ENCODE measurements at regions not wholly inside any gene's neighbourhood (a gene's known extent, or its start where the extent isn't known, plus 50 kb on each side); places are given as distances from the start of the nearest gene placed in this dataset.
"Not testable (repeated sequence)": the region's sequence is repeated elsewhere in the genome, so short reads cannot be mapped to it uniquely, and the experiment has no call there.

DNA sequence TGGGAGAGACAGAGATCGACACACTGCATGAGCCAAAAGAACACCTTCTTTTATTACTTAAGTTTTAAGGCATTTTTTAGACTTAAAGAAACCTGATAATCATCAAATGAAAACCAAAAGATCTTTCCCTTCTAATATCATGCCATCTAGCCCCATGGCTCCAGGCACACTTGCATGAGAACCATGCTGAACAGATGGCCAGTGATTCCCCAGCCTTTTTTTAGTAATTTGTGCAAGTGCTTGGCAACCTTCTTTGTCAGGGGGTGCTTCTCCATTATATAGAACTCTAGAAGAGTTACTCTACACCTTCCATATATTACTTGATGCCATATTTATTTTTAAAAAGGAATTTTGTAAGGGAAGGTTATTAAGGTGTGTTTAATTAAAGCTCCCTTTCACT lies 182.2 kb upstream of the TEX13C start:
- Histone ChIP-seq H3K4me3 (ENCODE audit: insufficient read depth, low read depth, low read length, poor library complexity, severe bottlenecking) (no peak overlapping the region), H3K36me3 (ENCODE audit: control insufficient read depth, insufficient read depth, low read length) (no peaks in the 10 kb centered on the region), H3K27me3 (replicated peaks; ENCODE audit: control insufficient read depth, insufficient read depth, low read length, poor library complexity, severe bottlenecking) (no peaks in the 10 kb centered on the region), H3K4me1 (ENCODE audit: control insufficient read depth, insufficient read depth, low read length, poor library complexity, severe bottlenecking) (no peaks in the 10 kb centered on the region), H3K9me3 (ENCODE audit: control insufficient read depth, low read length) (no peaks in the 10 kb centered on the region), H3K27ac (ENCODE audit: insufficient read depth, low read length, poor library complexity, severe bottlenecking) (no peak overlapping the region)
- DNase-seq = no peak

GRCh38 chrX:125150231-125150630 lies 169.4 kb upstream of the TEX13C start:
- H3K36me3 ChIP-seq (ENCODE audit: control insufficient read depth, insufficient read depth, low read length) = no peaks in the 10 kb centered on the region
- no peak overlapping the region for H3K4me3 ChIP-seq (ENCODE audit: insufficient read depth, low read depth, low read length, poor library complexity, severe bottlenecking)
- no peak overlapping the region for H3K27ac ChIP-seq (ENCODE audit: insufficient read depth, low read length, poor library complexity, severe bottlenecking)
- no peaks in the 10 kb centered on the region for H3K9me3 ChIP-seq (ENCODE audit: control insufficient read depth, low read length)
- no peak for DNase-seq
- no peaks in the 10 kb centered on the region for H3K27me3 ChIP-seq (replicated peaks; ENCODE audit: control insufficient read depth, insufficient read depth, low read length, poor library complexity, severe bottlenecking)
- no peaks in the 10 kb centered on the region for H3K4me1 ChIP-seq (ENCODE audit: control insufficient read depth, insufficient read depth, low read length, poor library complexity, severe bottlenecking)

GRCh38 chrX:125151146-125151545 lies 168.5 kb upstream of the TEX13C start:
- no peak for DNase-seq

DNA sequence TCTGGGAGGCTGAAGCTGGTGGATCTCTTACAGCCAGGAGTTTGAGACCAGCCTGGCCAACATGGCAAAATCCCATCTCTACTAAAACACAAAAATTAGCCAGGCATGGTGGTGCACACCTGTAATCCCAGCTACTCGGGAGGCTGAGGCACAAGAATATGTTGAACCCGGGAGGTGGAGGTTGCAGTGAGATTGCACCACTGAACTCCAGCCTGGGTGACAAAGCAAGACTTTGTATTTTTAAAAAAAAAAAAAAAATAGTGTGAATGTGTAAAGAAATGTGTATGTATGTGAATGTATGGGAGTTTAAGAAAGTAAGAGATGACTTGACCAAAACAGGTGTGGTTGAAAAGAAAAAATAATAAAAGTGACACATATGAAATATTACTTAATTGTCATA lies 167.7 kb upstream of the TEX13C start:
- Histone ChIP-seq H3K36me3 (ENCODE audit: control insufficient read depth, insufficient read depth, low read length) (no peaks in the 10 kb centered on the region), H3K4me1 (ENCODE audit: control insufficient read depth, insufficient read depth, low read length, poor library complexity, severe bottlenecking) (no peaks in the 10 kb centered on the region), H3K4me3 (ENCODE audit: insufficient read depth, low read depth, low read length, poor library complexity, severe bottlenecking) (no peak overlapping the region), H3K27ac (ENCODE audit: insufficient read depth, low read length, poor library complexity, severe bottlenecking) (no peak overlapping the region), H3K27me3 (replicated peaks; ENCODE audit: control insufficient read depth, insufficient read depth, low read length, poor library complexity, severe bottlenecking) (no peaks in the 10 kb centered on the region), H3K9me3 (ENCODE audit: control insufficient read depth, low read length) (no peaks in the 10 kb centered on the region)
- DNase-seq = no peak

More at GRCh38 chrX:125151146-125151545, 168.5 kb upstream of the TEX13C start:
- Histone ChIP-seq H3K27ac (ENCODE audit: insufficient read depth, low read length, poor library complexity, severe bottlenecking) (no peak overlapping the region), H3K9me3 (ENCODE audit: control insufficient read depth, low read length) (no peaks in the 10 kb centered on the region), H3K27me3 (replicated peaks; ENCODE audit: control insufficient read depth, insufficient read depth, low read length, poor library complexity, severe bottlenecking) (no peaks in the 10 kb centered on the region), H3K4me1 (ENCODE audit: control insufficient read depth, insufficient read depth, low read length, poor library complexity, severe bottlenecking) (no peaks in the 10 kb centered on the region), H3K4me3 (ENCODE audit: insufficient read depth, low read depth, low read length, poor library complexity, severe bottlenecking) (no peak overlapping the region), H3K36me3 (ENCODE audit: control insufficient read depth, insufficient read depth, low read length) (no peaks in the 10 kb centered on the region)

DNA sequence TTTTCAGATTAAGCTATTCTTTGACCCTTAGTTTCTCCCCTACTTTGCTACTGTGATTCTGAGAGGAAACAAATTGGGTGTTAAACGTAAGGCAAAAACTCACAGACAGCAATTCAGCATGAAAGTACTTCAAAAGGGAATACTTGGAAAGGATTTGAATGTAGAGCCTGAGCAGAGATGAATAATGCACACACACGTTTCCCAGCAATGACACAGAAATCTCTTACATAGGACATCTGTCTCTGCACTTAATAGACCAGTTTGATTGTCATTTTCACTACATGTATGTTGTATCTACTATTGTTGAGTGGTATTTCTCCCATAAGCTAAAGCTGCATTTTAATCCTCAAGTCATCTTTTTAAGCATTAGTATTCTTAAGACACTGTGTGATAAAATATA lies 166.1 kb upstream of the TEX13C start:
- Histone ChIP-seq H3K27ac (ENCODE audit: insufficient read depth, low read length, poor library complexity, severe bottlenecking) (no peak overlapping the region), H3K4me1 (ENCODE audit: control insufficient read depth, insufficient read depth, low read length, poor library complexity, severe bottlenecking) (no peaks in the 10 kb centered on the region), H3K36me3 (ENCODE audit: control insufficient read depth, insufficient read depth, low read length) (no peaks in the 10 kb centered on the region), H3K9me3 (ENCODE audit: control insufficient read depth, low read length) (no peaks in the 10 kb centered on the region), H3K27me3 (replicated peaks; ENCODE audit: control insufficient read depth, insufficient read depth, low read length, poor library complexity, severe bottlenecking) (no peaks in the 10 kb centered on the region), H3K4me3 (ENCODE audit: insufficient read depth, low read depth, low read length, poor library complexity, severe bottlenecking) (no peak overlapping the region)
- no peak for DNase-seq

DNA sequence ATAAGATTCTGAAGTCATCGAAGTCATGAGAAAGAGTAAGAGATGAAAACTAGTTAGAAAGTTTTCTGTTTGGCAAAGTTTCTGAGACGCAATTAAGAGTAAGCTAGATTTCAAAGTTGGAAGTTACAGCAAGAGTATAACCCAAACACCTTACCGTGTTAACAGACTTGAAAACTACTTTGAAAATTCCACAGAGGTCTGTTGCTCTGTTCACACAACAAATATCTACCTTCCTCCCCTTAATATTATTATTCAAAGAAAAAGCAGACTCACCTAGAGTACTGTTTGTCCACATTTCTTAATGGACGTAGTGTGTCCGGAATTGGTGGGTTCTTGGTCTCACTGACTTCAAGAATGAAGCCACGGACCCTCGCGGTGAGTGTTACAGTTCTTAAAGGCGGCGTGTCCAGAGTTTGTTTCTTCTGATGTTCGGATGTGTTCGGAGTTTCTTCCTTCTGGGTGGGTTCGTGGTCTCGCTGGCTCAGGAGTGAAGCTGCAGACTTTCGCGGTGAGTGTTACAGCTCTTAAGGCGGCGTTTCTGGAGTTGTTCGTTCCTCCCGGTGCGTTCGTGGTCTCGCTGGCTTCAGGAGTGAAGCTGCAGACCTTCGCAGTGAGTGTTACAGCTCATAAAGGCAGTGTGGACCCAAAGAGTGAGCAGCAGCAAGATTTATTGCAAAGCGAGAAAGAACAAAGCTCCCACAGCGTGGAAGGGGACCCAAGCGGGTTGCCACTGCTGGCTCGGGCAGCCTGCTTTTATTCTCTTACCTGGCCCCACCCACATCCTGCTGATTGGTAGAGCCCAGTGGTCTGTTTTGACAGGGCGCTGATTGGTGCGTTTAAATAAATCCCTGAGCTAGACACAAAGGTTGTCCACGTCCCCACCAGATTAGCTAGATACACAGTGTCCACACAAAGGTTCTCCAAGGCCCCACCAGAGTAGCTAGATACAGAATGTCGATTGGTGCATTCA lies 165.1 kb upstream of the TEX13C start:
- not testable (repeated sequence) for H3K4me3 ChIP-seq (ENCODE audit: insufficient read depth, low read depth, low read length, poor library complexity, severe bottlenecking); H3K27ac ChIP-seq (ENCODE audit: insufficient read depth, low read length, poor library complexity, severe bottlenecking); H3K9me3 ChIP-seq (ENCODE audit: control insufficient read depth, low read length); DNase-seq; H3K27me3 ChIP-seq (replicated peaks; ENCODE audit: control insufficient read depth, insufficient read depth, low read length, poor library complexity, severe bottlenecking); H3K4me1 ChIP-seq (ENCODE audit: control insufficient read depth, insufficient read depth, low read length, poor library complexity, severe bottlenecking); H3K36me3 ChIP-seq (ENCODE audit: control insufficient read depth, insufficient read depth, low read length)

DNA sequence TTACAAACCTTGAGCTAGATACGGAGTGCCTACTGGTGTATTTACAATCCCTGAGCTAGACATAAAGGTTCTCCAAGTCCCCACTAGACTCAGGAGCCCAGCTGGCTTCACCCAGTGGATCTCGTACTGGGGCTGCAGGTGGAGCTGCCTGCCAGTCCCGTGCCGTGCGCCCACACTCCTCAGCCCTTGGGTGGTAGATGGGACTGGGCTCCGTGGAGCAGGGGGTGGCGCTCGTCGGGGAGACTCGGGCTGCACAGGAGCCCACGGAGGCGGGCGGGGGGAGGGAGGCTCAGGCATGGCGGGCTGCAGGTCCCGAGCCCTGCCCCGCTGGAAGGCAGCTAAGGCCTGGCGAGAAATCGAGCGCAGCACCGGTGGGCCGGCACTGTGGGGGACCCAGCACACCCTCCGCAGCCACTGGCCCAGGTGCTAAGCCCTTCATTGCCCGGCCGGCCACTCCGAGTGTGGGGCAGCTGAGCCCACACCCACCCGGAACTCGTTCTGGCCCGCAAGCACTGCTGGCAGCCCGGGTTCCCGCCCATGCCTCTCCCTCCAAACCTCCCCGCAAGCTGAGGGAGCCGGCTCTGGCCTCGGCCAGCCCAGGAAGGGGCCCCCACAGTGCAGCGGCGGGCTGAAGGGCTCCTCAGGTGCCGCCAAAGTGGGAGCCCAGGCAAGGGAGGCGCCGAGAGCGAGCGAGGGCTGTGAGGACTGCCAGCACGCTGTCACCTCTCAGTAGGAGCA lies 164.2 kb upstream of the TEX13C start:
- H3K4me1 ChIP-seq (ENCODE audit: control insufficient read depth, insufficient read depth, low read length, poor library complexity, severe bottlenecking); H3K27ac ChIP-seq (ENCODE audit: insufficient read depth, low read length, poor library complexity, severe bottlenecking); DNase-seq; H3K27me3 ChIP-seq (replicated peaks; ENCODE audit: control insufficient read depth, insufficient read depth, low read length, poor library complexity, severe bottlenecking); H3K4me3 ChIP-seq (ENCODE audit: insufficient read depth, low read depth, low read length, poor library complexity, severe bottlenecking); H3K9me3 ChIP-seq (ENCODE audit: control insufficient read depth, low read length); H3K36me3 ChIP-seq (ENCODE audit: control insufficient read depth, insufficient read depth, low read length): not testable (repeated sequence)

GRCh38 chrX:125170459-125170858 lies 149.2 kb upstream of the TEX13C start:
- no peak overlapping the region for H3K4me3 ChIP-seq (ENCODE audit: insufficient read depth, low read depth, low read length, poor library complexity, severe bottlenecking)
- H3K4me1 ChIP-seq (ENCODE audit: control insufficient read depth, insufficient read depth, low read length, poor library complexity, severe bottlenecking) = no peaks in the 10 kb centered on the region
- H3K9me3 ChIP-seq (ENCODE audit: control insufficient read depth, low read length) = no peaks in the 10 kb centered on the region
- H3K27me3 ChIP-seq (replicated peaks; ENCODE audit: control insufficient read depth, insufficient read depth, low read length, poor library complexity, severe bottlenecking) = no peaks in the 10 kb centered on the region
- no peak for DNase-seq
- no peaks in the 10 kb centered on the region for H3K36me3 ChIP-seq (ENCODE audit: control insufficient read depth, insufficient read depth, low read length)
- no peak overlapping the region for H3K27ac ChIP-seq (ENCODE audit: insufficient read depth, low read length, poor library complexity, severe bottlenecking)

- Histone ChIP-seq H3K27ac (ENCODE audit: insufficient read depth, low read length, poor library complexity, severe bottlenecking) (no peak overlapping the region), H3K27me3 (replicated peaks; ENCODE audit: control insufficient read depth, insufficient read depth, low read length, poor library complexity, severe bottlenecking) (no peaks in the 10 kb centered on the region), H3K4me1 (ENCODE audit: control insufficient read depth, insufficient read depth, low read length, poor library complexity, severe bottlenecking) (no peaks in the 10 kb centered on the region), H3K4me3 (ENCODE audit: insufficient read depth, low read depth, low read length, poor library complexity, severe bottlenecking) (no peak overlapping the region), H3K9me3 (ENCODE audit: control insufficient read depth, low read length) (no peaks in the 10 kb centered on the region), H3K36me3 (ENCODE audit: control insufficient read depth, insufficient read depth, low read length) (no peaks in the 10 kb centered on the region)
- no peak for DNase-seq
Observed at GRCh38 chrX:125172531-125172930, 147.1 kb upstream of the TEX13C start.

DNA sequence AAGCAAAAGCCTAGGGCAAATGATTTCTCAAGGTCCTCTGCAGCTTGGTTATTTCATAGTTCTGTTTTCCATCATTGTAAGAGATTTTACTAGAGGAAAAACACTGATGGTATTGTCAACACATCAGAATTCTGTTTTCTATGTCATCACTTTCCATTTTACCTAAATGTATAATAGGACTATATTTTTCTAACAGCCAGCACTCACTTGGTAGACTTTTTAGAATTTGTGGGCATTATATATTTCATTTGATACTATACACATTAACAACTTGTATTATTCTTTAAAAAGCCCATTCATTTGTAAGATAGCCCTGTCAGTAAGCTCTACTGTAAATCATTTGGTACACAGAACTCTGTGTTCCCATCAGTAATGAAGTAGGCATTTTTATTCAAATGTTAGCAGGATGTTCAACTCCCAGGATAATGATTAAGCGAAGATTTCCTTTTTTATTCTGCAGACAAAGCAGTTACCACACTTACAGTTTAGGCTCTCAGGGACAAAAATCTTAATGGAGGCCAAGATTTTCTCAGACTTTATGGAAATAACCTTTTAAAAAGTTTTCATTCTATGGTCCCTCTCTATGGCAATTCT lies 143.6 kb upstream of the TEX13C start:
- Histone ChIP-seq H3K4me3 (ENCODE audit: insufficient read depth, low read depth, low read length, poor library complexity, severe bottlenecking) (no peak overlapping the region), H3K9me3 (ENCODE audit: control insufficient read depth, low read length) (no peaks in the 10 kb centered on the region), H3K4me1 (ENCODE audit: control insufficient read depth, insufficient read depth, low read length, poor library complexity, severe bottlenecking) (no peaks in the 10 kb centered on the region), H3K27ac (ENCODE audit: insufficient read depth, low read length, poor library complexity, severe bottlenecking) (no peak overlapping the region), H3K27me3 (replicated peaks; ENCODE audit: control insufficient read depth, insufficient read depth, low read length, poor library complexity, severe bottlenecking) (no peaks in the 10 kb centered on the region), H3K36me3 (ENCODE audit: control insufficient read depth, insufficient read depth, low read length) (no peaks in the 10 kb centered on the region)
- no peak for DNase-seq
